B cell (primary cell): ENCODE measurements at regions not wholly inside any gene's neighbourhood (a gene's known extent, or its start where the extent isn't known, plus 50 kb on each side); places are given as distances from the start of the nearest gene placed in this dataset.

ENCODE experiments used
- ATAC-seq: fragments of 200-7000 bp; cut with Tn5 transposase; one replicate; pipeline ENCODE4 v1.10.0; 2021; ENCODE audit warnings: low read depth, mild to moderate bottlenecking, moderate number of reproducible peaks, moderate library complexity
- CTCF ChIA-PET: fragments of 350-600 bp; sonication (Branson Sonifier 250); formaldehyde crosslinking; loops from one replicate; lab custom pipeline; 2021; ENCODE audit warnings: antibody characterized with exemption, inconsistent platforms; lab: Charles Lee
- POLR2A ChIA-PET: fragments of 350-600 bp; sonication (Branson Sonifier 250); formaldehyde crosslinking; loops from one replicate; lab custom pipeline; 2021; ENCODE audit warnings: antibody characterized with exemption; lab: Charles Lee
- DNase-seq: peaks from one replicate; pipeline ENCODE4 v3.0.0; 2013
- H2AFZ ChIP-seq: 2 replicates; pipeline ENCODE4 v1.6.1; 2012; ENCODE audit warnings: mild to moderate bottlenecking, low read depth, low read length; ENCODE audit not compliant: insufficient read depth, poor library complexity, severe bottlenecking
- H3K27ac ChIP-seq, 2 donors: 1 replicate in 1 of 2; 2 replicates in 1 of 2; pipeline ENCODE4 v1.5.1; 2012 to 2013; ENCODE audit warnings: low read length in 2 of 2, mild to moderate bottlenecking in 2 of 2, moderate library complexity in 1 of 2
- H3K27me3 ChIP-seq, 4 experiments: fragments of 200-600 bp in 1 of 4; sonication (generic) in 1 of 4; replicated peaks in 1 of 4; 1 replicate in 2 of 4; 2 replicates in 2 of 4; pipeline versions ENCODE4 v1.6.1 to v1.7.0; 2013 to 2016; ENCODE audit warnings: low read length in 3 of 4, mild to moderate bottlenecking in 2 of 4, mixed read lengths in 1 of 4, moderate library complexity in 1 of 4; ENCODE audit not compliant: insufficient read depth in 4 of 4, control insufficient read depth in 3 of 4; ENCODE audit errors: control extremely low read depth in 1 of 4
- H3K36me3 ChIP-seq, 2 experiments: replicated peaks in 1 of 2; 1 replicate in 1 of 2; 2 replicates in 1 of 2; pipeline versions ENCODE4 v1.6.1 to v1.7.1; 2013; ENCODE audit warnings: low read length in 1 of 2; ENCODE audit not compliant: insufficient read depth in 2 of 2, control insufficient read depth in 1 of 2; ENCODE audit errors: control extremely low read depth in 1 of 2, extremely low read depth in 1 of 2
- H3K4me1 ChIP-seq, 2 donors: fragments of 200-600 bp in 1 of 2; sonication (generic) in 1 of 2; 1 replicate in 1 of 2; 2 replicates in 1 of 2; pipeline versions ENCODE4 v1.5.1 to v1.6.1; 2013 to 2017; ENCODE audit warnings: low read length in 2 of 2; ENCODE audit not compliant: control insufficient read depth in 2 of 2, insufficient read depth in 2 of 2
- H3K4me2 ChIP-seq: replicated peaks from 2 replicates; pipeline ENCODE3; 2012; ENCODE audit warnings: mild to moderate bottlenecking, low read depth, low read length; ENCODE audit not compliant: poor library complexity, severe bottlenecking
- H3K4me3 ChIP-seq, 5 experiments: fragments of 200-600 bp in 1 of 5; sonication (generic) in 1 of 5; 1 replicate in 3 of 5; 2 replicates in 2 of 5; pipeline versions ENCODE4 v1.5.1 to v1.7.0; 2011 to 2016; ENCODE audit warnings: low read length in 4 of 5, mild to moderate bottlenecking in 4 of 5, low read depth in 2 of 5, control low read depth in 1 of 5, moderate library complexity in 1 of 5; ENCODE audit not compliant: insufficient read depth in 1 of 5; ENCODE audit errors: control extremely low read depth in 1 of 5, extremely low read depth in 1 of 5
- H3K79me2 ChIP-seq: fragments of 200-600 bp; sonication (generic); one replicate; pipeline ENCODE4 v1.6.0; 2016; ENCODE audit warnings: low read length; ENCODE audit not compliant: control insufficient read depth, insufficient read depth
- H3K9ac ChIP-seq: fragments of 200-600 bp; sonication (generic); 2 replicates; pipeline ENCODE4 v1.6.1; 2017; ENCODE audit warnings: mild to moderate bottlenecking, low read length, moderate library complexity
- H3K9me3 ChIP-seq, 3 donors: one replicate each; pipeline versions ENCODE4 v1.6.1 to v1.7.1; 2013; ENCODE audit warnings: low read length in 2 of 3; ENCODE audit not compliant: control insufficient read depth in 2 of 3, insufficient read depth in 1 of 3; ENCODE audit errors: control extremely low read depth in 1 of 3
- H4K20me1 ChIP-seq: 2 replicates; pipeline ENCODE4 v1.6.0; 2012; ENCODE audit warnings: mild to moderate bottlenecking, low read length; ENCODE audit not compliant: insufficient read depth, control insufficient read depth, poor library complexity, severe bottlenecking
- H3K27ac Mint-ChIP-seq: one replicate; pipeline ENCODE4 v1.8.0; 2021; ENCODE audit warnings: mixed read lengths
- H3K27me3 Mint-ChIP-seq: one replicate; pipeline ENCODE4 v1.8.0; 2021; ENCODE audit warnings: mixed read lengths
- H3K4me1 Mint-ChIP-seq: one replicate; pipeline ENCODE4 v1.8.0; 2021; ENCODE audit warnings: mixed read lengths
- H3K4me3 Mint-ChIP-seq: one replicate; pipeline ENCODE4 v1.8.0; 2021; ENCODE audit warnings: mixed read lengths
- H3K9me3 Mint-ChIP-seq: one replicate; pipeline ENCODE4 v1.8.0; 2022; ENCODE audit warnings: mixed read lengths; ENCODE audit not compliant: insufficient read depth
- CTCF ChIP-seq: fragments of 200-600 bp; IDR thresholded peaks from one replicate; pipeline ENCODE4 v1.8.0; 2022; ENCODE audit warnings: antibody characterized with exemption, mild to moderate bottlenecking
- EZH2 ChIP-seq: IDR thresholded peaks from 2 replicates; pipeline ENCODE4 v1.6.1; 2012; ENCODE audit warnings: borderline replicate concordance, low read depth, mild to moderate bottlenecking, moderate library complexity, low read length; ENCODE audit not compliant: insufficient read depth, poor library complexity, severe bottlenecking
- WGBS: methylation state at CpG from one replicate; pipeline ENCODE4 v1.1.5; 2013; ENCODE audit warnings: missing lambda C conversion rate; ENCODE audit not compliant: insufficient coverage; 5-methylcytosine and 5-hydroxymethylcytosine counted together
- intact Hi-C: fragments of 100-400 bp; cut with micrococcal nuclease; formaldehyde crosslinking; loops from one replicate; pipeline ENCODE4 v1.10.0; 2022

DNA sequence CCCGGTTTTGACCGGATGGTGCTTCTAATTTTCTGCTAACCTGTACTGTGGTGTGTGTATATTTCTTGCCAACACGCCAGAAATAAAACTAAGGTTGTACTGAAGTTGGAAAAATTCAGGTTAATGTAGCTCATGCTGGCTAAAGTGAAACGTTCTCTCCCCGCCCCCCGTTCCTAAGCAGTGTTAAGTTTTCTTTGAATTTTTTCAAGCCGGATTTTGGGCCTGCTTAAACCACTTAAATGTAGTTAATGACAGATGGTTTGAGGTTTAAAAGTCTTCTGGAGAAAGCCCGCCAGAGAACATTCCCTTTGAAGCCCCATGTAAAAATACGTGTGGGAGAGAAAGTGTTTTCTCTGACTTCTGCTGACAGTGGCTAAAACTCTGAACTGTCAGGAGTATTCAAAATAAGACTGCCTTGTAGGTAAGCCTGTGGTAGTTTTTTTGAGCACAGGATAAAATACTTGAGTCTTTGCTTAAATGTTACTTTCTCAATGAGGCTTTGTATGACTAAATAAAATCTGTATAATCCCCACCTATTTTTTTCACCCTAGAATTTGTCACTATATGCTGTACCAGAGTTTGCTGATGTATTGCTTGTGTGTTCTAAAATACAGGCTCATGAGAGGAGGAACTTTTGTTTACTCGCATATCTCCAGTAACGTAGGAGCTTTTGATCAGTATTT lies 101.3 kb downstream of the OR2B2 start:
- H2AFZ ChIP-seq: peak overlapping the region; percentile 55
- peak overlapping the region; percentile 82 for H3K27ac ChIP-seq
- peak overlapping the region; percentile 79 for H3K4me2 ChIP-seq
- no peak for DNase-seq
- H3K36me3 ChIP-seq: no peaks in the 10 kb centered on the region
- Mint-ChIP-seq H3K9me3 (peaks cover 3% of the 10 kb centered on the region), H3K4me3 (peak overlapping the region; percentile 98), H3K4me1 (peaks cover 64% of the 10 kb centered on the region), H3K27ac (peak overlapping the region; percentile 99), H3K27me3 (no peaks in the 10 kb centered on the region)
- no peaks in the 10 kb centered on the region for H3K27me3 ChIP-seq
- intact Hi-C loops: loop anchor here (1.0 to 10.0 kb wide), 6 partner anchors 26 to 1609 kb away; partner anchors contain the start of gene ZNF165
- TF ChIP-seq CTCF: no peak
- no peak for TF ChIP-seq EZH2
- CTCF ChIA-PET: interaction anchor here (0.5 to 6.3 kb wide), 14 partner anchors 14 to 1809 kb away, joined by 3 to 92 read pairs (median 8); a partner anchor contains a TSS
- WGBS: 3% methylated on average over 7 of the region's 11 CpGs
- H4K20me1 ChIP-seq: no peaks in the 10 kb centered on the region
- peaks cover 43 to 55% of the 10 kb centered on the region in 2 donors for H3K4me1 ChIP-seq
- no peaks in the 10 kb centered on the region for H3K79me2 ChIP-seq
- H3K9ac ChIP-seq: peak overlapping the region; percentile 72
- peak overlapping the region; percentile 66 to 94 (median 84) for H3K4me3 ChIP-seq
- no peak for ATAC-seq
- H3K9me3 ChIP-seq: peaks cover 0 to 41% (median 3%) of the 10 kb centered on the region in 3 donors
- POLR2A ChIA-PET: interaction anchor here (0.6 to 6.3 kb wide), 20 partner anchors 8 to 1790 kb away, joined by 3 to 58 read pairs (median 8); a partner anchor contains a TSS
